PC-3 (cell line): ENCODE measurements at regions not wholly inside any gene's neighbourhood (a gene's known extent, or its start where the extent isn't known, plus 50 kb on each side); places are given as distances from the start of the nearest gene placed in this dataset.

Experiments used
- ATAC-seq: fragments of 200-7000 bp; cut with Tn5 transposase; 2 replicates; pipeline ENCODE4 v1.9.1; 2020; ENCODE audit warnings: mild to moderate bottlenecking, moderate library complexity
- BruUV-seq: library from RNA; stranded (reverse); fragments of 400-500 nt; replicated peaks from 2 replicates; lab custom pipeline; 2021; lab: Mats Ljungman, UMichigan
- CTCF ChIA-PET: fragments of 300-600 bp; sonication (Branson Sonifier 250); formaldehyde crosslinking; loops from one replicate; lab custom pipeline; 2022; ENCODE audit warnings: antibody characterized with exemption; lab: Charles Lee
- POLR2A ChIA-PET: fragments of 300-600 bp; sonication (Branson Sonifier 250); formaldehyde crosslinking; loops from one replicate; lab custom pipeline; 2022; ENCODE audit warnings: antibody characterized with exemption; ENCODE audit not compliant: unreplicated experiment; lab: Charles Lee
- DNase-seq: peaks from one replicate; pipeline ENCODE4 v3.0.0-alpha.2; 2015
- H2AFZ ChIP-seq: fragments of 300-600 bp; sonication (generic); 2 replicates; pipeline ENCODE4 v1.6.0; 2016; ENCODE audit warnings: antibody characterized with exemption, low read length
- H3F3A ChIP-seq: fragments of 300-600 bp; sonication (generic); one replicate; pipeline ENCODE4 v1.6.0; 2017; ENCODE audit warnings: antibody characterized with exemption, low read length, control low read depth, mild to moderate bottlenecking; ENCODE audit not compliant: unreplicated experiment
- H3K27ac ChIP-seq: fragments of 300-600 bp; sonication (generic); 2 replicates; pipeline ENCODE4 v1.5.1; 2016; ENCODE audit warnings: mild to moderate bottlenecking, low read length
- H3K27me3 ChIP-seq: fragments of 300-600 bp; sonication (generic); 2 replicates; pipeline ENCODE4 v1.6.1; 2016; ENCODE audit warnings: low read length, mixed read lengths
- H3K36me3 ChIP-seq: fragments of 300-600 bp; sonication (generic); 2 replicates; pipeline ENCODE4 v1.6.1; 2016; ENCODE audit warnings: low read depth, mixed run types, low read length, mixed read lengths
- H3K4me1 ChIP-seq: fragments of 300-600 bp; sonication (generic); 2 replicates; pipeline ENCODE4 v1.5.1; 2016; ENCODE audit warnings: low read length; ENCODE audit not compliant: insufficient read depth
- H3K4me2 ChIP-seq: fragments of 300-600 bp; sonication (generic); 2 replicates; pipeline ENCODE4 v1.6.0; 2016; ENCODE audit warnings: low read length
- H3K4me3 ChIP-seq: fragments of 300-600 bp; sonication (generic); 2 replicates; pipeline ENCODE4 v1.5.1; 2016; ENCODE audit warnings: mild to moderate bottlenecking, low read length, mixed read lengths
- H3K79me2 ChIP-seq: fragments of 300-600 bp; sonication (generic); 2 replicates; pipeline ENCODE4 v1.6.1; 2017; ENCODE audit warnings: low read length, mixed read lengths
- H3K9ac ChIP-seq: fragments of 300-600 bp; sonication (generic); 2 replicates; pipeline ENCODE4 v1.6.0; 2016; ENCODE audit warnings: mild to moderate bottlenecking, low read length
- H3K9me2 ChIP-seq: fragments of 300-600 bp; sonication (generic); replicated peaks from 2 replicates; pipeline ENCODE4 v1.6.1; 2016; ENCODE audit warnings: mixed run types, low read length, mixed read lengths
- H3K9me3 ChIP-seq: fragments of 300-600 bp; sonication (generic); 2 replicates; pipeline ENCODE4 v1.6.1; 2016; ENCODE audit warnings: low read length, mixed read lengths
- H4K20me1 ChIP-seq: fragments of 300-600 bp; sonication (generic); 2 replicates; pipeline ENCODE4 v1.6.1; 2016; ENCODE audit warnings: low read length, mixed read lengths
- CTCF ChIP-seq: fragments of 300-600 bp; sonication (generic); conservative IDR thresholded peaks from 2 replicates; pipeline ENCODE4 v1.5.1; 2017; ENCODE audit warnings: antibody characterized with exemption, low read depth, mild to moderate bottlenecking, low read length
- EZH2 ChIP-seq: fragments of 300-600 bp; sonication (generic); IDR thresholded peaks from one replicate; pipeline ENCODE4 v1.6.1; 2017; ENCODE audit warnings: antibody characterized with exemption, mild to moderate bottlenecking, low read length; ENCODE audit not compliant: unreplicated experiment
- EZH2phosphoT487 ChIP-seq: fragments of 300-600 bp; sonication (generic); IDR thresholded peaks from 2 replicates; pipeline ENCODE4 v1.6.1; 2018; ENCODE audit warnings: mild to moderate bottlenecking, antibody characterized with exemption, low read length, borderline replicate concordance
- intact Hi-C: fragments of 100-400 bp; cut with micrococcal nuclease; formaldehyde crosslinking; loops from 2 replicates; pipeline ENCODE4 v1.9.0; 2023

DNA sequence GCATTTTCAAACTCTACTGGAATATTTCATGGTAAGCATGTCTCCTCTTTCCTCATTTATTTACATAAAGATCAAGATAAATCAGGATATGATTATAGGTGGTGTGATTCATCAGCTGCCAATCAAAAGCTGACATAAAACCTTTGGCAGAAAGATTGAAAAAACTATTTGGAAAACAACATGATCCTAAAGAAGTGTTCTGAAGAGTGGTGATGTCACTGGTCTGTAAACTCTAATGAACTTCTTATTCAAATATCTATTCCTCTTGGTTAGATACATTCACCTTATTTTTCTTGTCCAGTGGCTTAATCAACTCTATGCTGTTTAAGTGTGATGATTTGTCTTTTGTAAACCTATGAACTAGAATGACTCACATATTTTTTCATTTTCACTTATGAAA is 535.5 kb upstream of the CITED2 start:
- POLR2A ChIA-PET: interaction anchor here (0.6 kb wide), 1 partner anchor 9 kb away, joined by 4 read pairs; no protein-coding TSS in a partner anchor

DNA sequence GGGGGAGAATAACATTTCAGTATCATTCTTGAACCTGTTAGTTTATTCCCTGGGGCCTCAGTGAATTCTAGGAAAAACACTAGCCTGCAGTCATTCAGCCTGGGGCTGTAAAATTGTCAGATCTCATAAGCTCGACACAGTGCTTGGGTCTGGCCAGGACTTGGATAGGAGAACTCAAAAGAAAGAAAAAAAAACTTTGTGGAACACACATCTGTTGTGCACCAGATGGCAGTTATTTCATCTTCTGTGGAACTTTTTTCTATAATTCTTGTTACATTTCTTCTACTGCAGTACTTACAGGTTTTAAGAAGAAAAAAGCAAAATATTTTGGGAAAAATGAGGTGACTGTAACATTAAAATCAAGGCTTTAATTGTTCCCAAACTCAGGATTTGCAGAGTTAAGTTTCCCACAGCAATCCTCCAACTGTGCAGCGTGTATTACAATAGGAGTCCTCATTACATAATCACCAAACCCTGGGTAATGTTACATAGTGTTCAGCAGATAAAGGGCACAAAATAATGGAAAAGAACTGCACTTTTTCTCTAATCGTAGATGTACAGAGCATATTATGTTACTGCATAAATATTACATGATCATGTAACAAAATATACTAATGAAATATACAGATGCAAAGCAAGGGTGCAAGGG is 531.1 kb upstream of the CITED2 start:
- H3K4me3 ChIP-seq: no peak overlapping the region
- ATAC-seq (no peak), DNase-seq (no peak)
- H3K4me2 ChIP-seq: no peak overlapping the region
- H3F3A ChIP-seq: no peaks in the 10 kb centered on the region
- intact Hi-C loops: no loop called here
- BruUV-seq: no TSS peak
- ChIA-PET POLR2A (interaction anchor here (0.6 kb wide), 1 partner anchor 414 kb away, joined by 3 read pairs; no protein-coding TSS in a partner anchor), CTCF (no interaction called here)
- no peak for TF ChIP-seq CTCF
- no peak for TF ChIP-seq EZH2phosphoT487
- no peak for TF ChIP-seq EZH2
- H3K27ac ChIP-seq: no peak overlapping the region
- H4K20me1 ChIP-seq: no peaks in the 10 kb centered on the region
- H3K79me2 ChIP-seq: no peaks in the 10 kb centered on the region
- H3K4me1 ChIP-seq: peaks cover 8% of the 10 kb centered on the region
- no peak overlapping the region for H2AFZ ChIP-seq
- no peaks in the 10 kb centered on the region for H3K36me3 ChIP-seq
- no peaks in the 10 kb centered on the region for H3K9me3 ChIP-seq
- H3K27me3 ChIP-seq: no peaks in the 10 kb centered on the region
- no peak overlapping the region for H3K9ac ChIP-seq
- H3K9me2 ChIP-seq: no peaks in the 10 kb centered on the region

More for the DNA sequence above, 535.5 kb upstream of the CITED2 start:
- Histone ChIP-seq H3K9me3 (no peaks in the 10 kb centered on the region), H3K27me3 (no peaks in the 10 kb centered on the region), H3K79me2 (no peaks in the 10 kb centered on the region), H4K20me1 (no peaks in the 10 kb centered on the region), H3K36me3 (no peaks in the 10 kb centered on the region), H3K9ac (no peak overlapping the region), H3K4me3 (no peak overlapping the region), H3F3A (no peaks in the 10 kb centered on the region), H3K4me1 (peaks cover 8% of the 10 kb centered on the region), H2AFZ (no peak overlapping the region), H3K4me2 (no peak overlapping the region), H3K9me2 (no peaks in the 10 kb centered on the region), H3K27ac (peak overlapping the region; percentile 36; the same call in 1 of the 2 replicates)
- no TSS peak for BruUV-seq
- intact Hi-C loops: loop anchor here (5.0 kb wide), 1 partner anchor 72 kb away; no protein-coding TSS in a partner anchor
- DNase-seq (peak; percentile 37), ATAC-seq (peak; percentile 78)
- TF ChIP-seq EZH2: no peak
- no peak for TF ChIP-seq EZH2phosphoT487
- no peak for TF ChIP-seq CTCF
- CTCF ChIA-PET: no interaction called here

GRCh38 chr6:139904568-139904967 is 530.1 kb upstream of the CITED2 start:
- no peaks in the 10 kb centered on the region for H3K9me2 ChIP-seq
- ChIA-PET POLR2A (no interaction called here), CTCF (no interaction called here)
- no peaks in the 10 kb centered on the region for H3K27me3 ChIP-seq
- no peak for TF ChIP-seq EZH2
- no peak for TF ChIP-seq EZH2phosphoT487
- TF ChIP-seq CTCF: no peak
- BruUV-seq: no TSS peak
- no peaks in the 10 kb centered on the region for H3K9me3 ChIP-seq
- DNase-seq: no peak
- no peaks in the 10 kb centered on the region for H3K79me2 ChIP-seq
- no peak overlapping the region for H3K27ac ChIP-seq
- no peak for ATAC-seq
- intact Hi-C loops: no loop called here
- H3F3A ChIP-seq: no peaks in the 10 kb centered on the region
- peaks cover under 1% of the 10 kb centered on the region; the same call in 1 of the 2 replicates for H3K4me1 ChIP-seq
- H3K4me3 ChIP-seq: no peak overlapping the region
- H3K9ac ChIP-seq: no peak overlapping the region
- H4K20me1 ChIP-seq: no peaks in the 10 kb centered on the region
- H3K36me3 ChIP-seq: no peaks in the 10 kb centered on the region
- no peak overlapping the region for H2AFZ ChIP-seq
- no peak overlapping the region for H3K4me2 ChIP-seq
